ENCODE measurements at regions not wholly inside any gene's neighbourhood (a gene's known extent, or its start where the extent isn't known, plus 50 kb on each side); places are given as distances from the start of the nearest gene placed in this dataset.

- Histone ChIP-seq H3K27ac (no peak overlapping the region), H3K4me1 (no peaks in the 10 kb centered on the region), H3K36me3 (no peaks in the 10 kb centered on the region), H3K27me3 (no peaks in the 10 kb centered on the region), H3K4me3 (no peak overlapping the region), H3K9me3 (peaks cover 0 to 4% (median 0%) of the 10 kb centered on the region in 3 donors)
- TF ChIP-seq CTCF (IDR thresholded peaks at IDR 0.05) = no peak
- no peak for TF ChIP-seq EP300 (IDR thresholded peaks at IDR 0.05)
- no peak for TF ChIP-seq POLR2AphosphoS5 (IDR thresholded peaks at IDR 0.05)
- TF ChIP-seq POLR2A (IDR thresholded peaks at IDR 0.05) = no peak
- 35% methylated on average over 2 of the region's 2 CpGs for WGBS, 2 donors (ENCODE audit: low coverage in 1 of 2)
- ATAC-seq = no peak
Observed at GRCh38 chr13:34278780-34279179, 460.8 kb downstream of the RFC3 start.

- no peaks in the 10 kb centered on the region for H3K9me3 ChIP-seq
- H3K4me1 ChIP-seq = peaks cover 0 to 9% (median 0%) of the 10 kb centered on the region in 3 donors
- H3K4me3 ChIP-seq = no peak overlapping the region
- no peaks in the 10 kb centered on the region for H3K27me3 ChIP-seq
- no peaks in the 10 kb centered on the region for H3K36me3 ChIP-seq
- ATAC-seq = no peak
- TF ChIP-seq EP300 (IDR thresholded peaks at IDR 0.05) (no peak), CTCF (IDR thresholded peaks at IDR 0.05) (no peak), POLR2A (IDR thresholded peaks at IDR 0.05) (no peak), POLR2AphosphoS5 (IDR thresholded peaks at IDR 0.05) (no peak)
- no peak overlapping the region for H3K27ac ChIP-seq
Observed at GRCh38 chr13:34290661-34291060, 472.7 kb downstream of the RFC3 start.

- TF ChIP-seq EP300 (IDR thresholded peaks at IDR 0.05) = no peak
- TF ChIP-seq POLR2AphosphoS5 (IDR thresholded peaks at IDR 0.05) = no peak
- TF ChIP-seq POLR2A (IDR thresholded peaks at IDR 0.05) = no peak
- no peak for TF ChIP-seq CTCF (IDR thresholded peaks at IDR 0.05)
- no peaks in the 10 kb centered on the region for H3K27me3 ChIP-seq
- no peak for ATAC-seq
- H3K9me3 ChIP-seq = no peaks in the 10 kb centered on the region
- H3K36me3 ChIP-seq = no peaks in the 10 kb centered on the region
- no peak overlapping the region for H3K4me3 ChIP-seq
- peaks cover 0 to 9% (median 0%) of the 10 kb centered on the region in 3 donors for H3K4me1 ChIP-seq
- no peak overlapping the region for H3K27ac ChIP-seq
- 17 to 23% methylated on average over 5 of the region's 5 CpGs for WGBS, 2 donors (ENCODE audit: low coverage in 1 of 2)
Observed at GRCh38 chr13:34294483-34295129, 476.7 kb downstream of the RFC3 start.

- H3K27me3 ChIP-seq = no peaks in the 10 kb centered on the region
- ATAC-seq = no peak
- 0 to 11% methylated on average over 1 of the region's 1 CpG for WGBS, 2 donors (ENCODE audit: low coverage in 1 of 2)
- H3K27ac ChIP-seq = no peak overlapping the region
- no peak overlapping the region for H3K4me3 ChIP-seq
- no peaks in the 10 kb centered on the region for H3K36me3 ChIP-seq
- peaks cover 0 to 18% (median 0%) of the 10 kb centered on the region in 3 donors for H3K9me3 ChIP-seq
- peaks cover 0 to 10% (median 0%) of the 10 kb centered on the region in 3 donors for H3K4me1 ChIP-seq
- TF ChIP-seq EP300 (IDR thresholded peaks at IDR 0.05) (no peak), CTCF (IDR thresholded peaks at IDR 0.05) (no peak), POLR2A (IDR thresholded peaks at IDR 0.05) (no peak)
Observed at GRCh38 chr13:34300559-34300958, 482.6 kb downstream of the RFC3 start.

- Histone ChIP-seq H3K4me3 (no peak overlapping the region), H3K27me3 (no peaks in the 10 kb centered on the region), H3K36me3 (no peaks in the 10 kb centered on the region), H3K4me1 (peaks cover 0 to 10% (median 0%) of the 10 kb centered on the region in 3 donors), H3K27ac (no peak overlapping the region), H3K9me3 (peaks cover 0 to 18% (median 0%) of the 10 kb centered on the region in 3 donors)
- no peak for TF ChIP-seq POLR2A (IDR thresholded peaks at IDR 0.05)
- TF ChIP-seq EP300 (IDR thresholded peaks at IDR 0.05) = no peak
- TF ChIP-seq CTCF (IDR thresholded peaks at IDR 0.05) = no peak
- TF ChIP-seq POLR2AphosphoS5 (IDR thresholded peaks at IDR 0.05) = no peak
- no peak for ATAC-seq
Observed at GRCh38 chr13:34302596-34302995, 484.6 kb downstream of the RFC3 start.

Data from gastroesophageal sphincter (tissue), 4 donors.